SJCRH30 (cell line): ENCODE measurements at regions not wholly inside any gene's neighbourhood (a gene's known extent, or its start where the extent isn't known, plus 50 kb on each side); places are given as distances from the start of the nearest gene placed in this dataset.

ENCODE experiments used
- DNase-seq, 2 experiments: peaks; one replicate each; pipeline ENCODE4 v3.0.0-alpha.2; 2015 to 2020
- H3K27ac ChIP-seq: fragments of 250-450 bp; sonication (Bioruptor Pico); 2 replicates; pipeline ENCODE4 v1.5.1; 2020; ENCODE audit warnings: mild to moderate bottlenecking, moderate library complexity
- H3K27me3 ChIP-seq: fragments of 250-450 bp; sonication (Bioruptor Pico); 2 replicates; pipeline ENCODE4 v1.5.1; 2020; ENCODE audit warnings: mild to moderate bottlenecking, moderate library complexity
- H3K36me3 ChIP-seq: fragments of 250-450 bp; sonication (Bioruptor Pico); 2 replicates; pipeline ENCODE4 v1.5.1; 2020; ENCODE audit warnings: mild to moderate bottlenecking, moderate library complexity
- H3K4me1 ChIP-seq: fragments of 250-450 bp; sonication (Bioruptor Pico); 2 replicates; pipeline ENCODE4 v1.5.1; 2020; ENCODE audit warnings: mild to moderate bottlenecking, moderate library complexity
- H3K4me3 ChIP-seq: fragments of 250-450 bp; sonication (Bioruptor Pico); 2 replicates; pipeline ENCODE4 v1.5.1; 2020; ENCODE audit warnings: mild to moderate bottlenecking, moderate library complexity
- H3K9me3 ChIP-seq: fragments of 250-450 bp; sonication (Bioruptor Pico); replicated peaks from 2 replicates; pipeline ENCODE4 v1.5.1; 2020; ENCODE audit warnings: mild to moderate bottlenecking, moderate library complexity

GRCh38 chr5:158394102-158394501, 535.2 kb upstream of the CLINT1 start:
- H3K4me3 ChIP-seq = no peak overlapping the region
- H3K27ac ChIP-seq = no peak overlapping the region
- H3K36me3 ChIP-seq = no peaks in the 10 kb centered on the region
- no peak for DNase-seq
- no peaks in the 10 kb centered on the region for H3K27me3 ChIP-seq
- H3K4me1 ChIP-seq = no peaks in the 10 kb centered on the region
- no peaks in the 10 kb centered on the region for H3K9me3 ChIP-seq

GRCh38 chr5:158393457-158393856, 534.5 kb upstream of the CLINT1 start:
- no peak for DNase-seq
- Histone ChIP-seq H3K9me3 (no peaks in the 10 kb centered on the region), H3K4me1 (no peaks in the 10 kb centered on the region), H3K27me3 (no peaks in the 10 kb centered on the region), H3K4me3 (no peak overlapping the region), H3K36me3 (no peaks in the 10 kb centered on the region), H3K27ac (no peak overlapping the region)

- no peaks in the 10 kb centered on the region for H3K4me1 ChIP-seq
- H3K9me3 ChIP-seq = no peaks in the 10 kb centered on the region
- H3K4me3 ChIP-seq = no peak overlapping the region
- H3K27ac ChIP-seq = no peak overlapping the region
- no peaks in the 10 kb centered on the region for H3K36me3 ChIP-seq
- no peak for DNase-seq
- H3K27me3 ChIP-seq = no peaks in the 10 kb centered on the region
Measured at GRCh38 chr5:158392753-158393152, 533.8 kb upstream of the CLINT1 start.

- no peaks in the 10 kb centered on the region for H3K27me3 ChIP-seq
- H3K36me3 ChIP-seq = no peaks in the 10 kb centered on the region
- no peaks in the 10 kb centered on the region for H3K9me3 ChIP-seq
- H3K4me1 ChIP-seq = no peaks in the 10 kb centered on the region
- H3K4me3 ChIP-seq = no peak overlapping the region
- no peak for DNase-seq
- H3K27ac ChIP-seq = no peak overlapping the region
Measured at GRCh38 chr5:158390577-158390976, 531.6 kb upstream of the CLINT1 start.

GRCh38 chr5:158389786-158390185, 530.8 kb upstream of the CLINT1 start:
- H3K27ac ChIP-seq = no peak overlapping the region
- peaks cover 6% of the 10 kb centered on the region for H3K4me1 ChIP-seq
- DNase-seq = no peak
- H3K9me3 ChIP-seq = no peaks in the 10 kb centered on the region
- no peak overlapping the region for H3K4me3 ChIP-seq
- no peaks in the 10 kb centered on the region for H3K36me3 ChIP-seq
- H3K27me3 ChIP-seq = no peaks in the 10 kb centered on the region

GRCh38 chr5:158388021-158388420, 529.1 kb upstream of the CLINT1 start:
- Histone ChIP-seq H3K4me1 (peaks cover 9% of the 10 kb centered on the region), H3K4me3 (no peak overlapping the region), H3K27ac (no peak overlapping the region), H3K9me3 (peaks cover 3% of the 10 kb centered on the region; the same call in 1 of the 2 replicates), H3K27me3 (no peaks in the 10 kb centered on the region), H3K36me3 (no peaks in the 10 kb centered on the region)
- no peak for DNase-seq

- Histone ChIP-seq H3K27me3 (no peaks in the 10 kb centered on the region), H3K27ac (no peak overlapping the region), H3K4me3 (no peak overlapping the region), H3K36me3 (no peaks in the 10 kb centered on the region), H3K4me1 (peaks cover 14% of the 10 kb centered on the region), H3K9me3 (peaks cover 3% of the 10 kb centered on the region; the same call in 1 of the 2 replicates)
- no peak for DNase-seq
Measured at GRCh38 chr5:158387499-158387898, 528.6 kb upstream of the CLINT1 start.

GRCh38 chr5:158385982-158386381, 527.0 kb upstream of the CLINT1 start:
- Histone ChIP-seq H3K27me3 (no peaks in the 10 kb centered on the region), H3K4me1 (peaks cover 20% of the 10 kb centered on the region), H3K36me3 (no peaks in the 10 kb centered on the region), H3K27ac (no peak overlapping the region), H3K4me3 (no peak overlapping the region), H3K9me3 (peaks cover 3% of the 10 kb centered on the region; the same call in 1 of the 2 replicates)
- no peak for DNase-seq

GRCh38 chr5:158384535-158385481, 525.9 kb upstream of the CLINT1 start:
- peak overlapping the region; percentile 9; the same call in 1 of the 2 replicates for H3K27ac ChIP-seq
- no peak overlapping the region for H3K4me3 ChIP-seq
- peak; percentile 18 to 22 for DNase-seq

GRCh38 chr5:158383486-158383885, 524.5 kb upstream of the CLINT1 start:
- Histone ChIP-seq H3K4me3 (no peak overlapping the region), H3K27me3 (no peaks in the 10 kb centered on the region), H3K36me3 (no peaks in the 10 kb centered on the region), H3K27ac (no peak overlapping the region), H3K4me1 (peaks cover 20% of the 10 kb centered on the region), H3K9me3 (peaks cover 3% of the 10 kb centered on the region; the same call in 1 of the 2 replicates)
- no peak for DNase-seq

More at GRCh38 chr5:158384535-158385481, 525.9 kb upstream of the CLINT1 start:
- H3K27me3 ChIP-seq = no peaks in the 10 kb centered on the region
- H3K4me1 ChIP-seq = peaks cover 20% of the 10 kb centered on the region
- H3K9me3 ChIP-seq = peaks cover 3% of the 10 kb centered on the region; the same call in 1 of the 2 replicates
- no peaks in the 10 kb centered on the region for H3K36me3 ChIP-seq

- Histone ChIP-seq H3K36me3 (no peaks in the 10 kb centered on the region), H3K4me1 (peaks cover 20% of the 10 kb centered on the region), H3K4me3 (no peak overlapping the region), H3K27me3 (no peaks in the 10 kb centered on the region), H3K27ac (no peak overlapping the region), H3K9me3 (peaks cover 3% of the 10 kb centered on the region; the same call in 1 of the 2 replicates)
- peak; percentile 80 to 87 for DNase-seq
Measured at GRCh38 chr5:158382473-158382872, 523.5 kb upstream of the CLINT1 start.

GRCh38 chr5:158381614-158382160, 522.7 kb upstream of the CLINT1 start:
- Histone ChIP-seq H3K4me1 (peaks cover 20% of the 10 kb centered on the region), H3K9me3 (peaks cover 3% of the 10 kb centered on the region; the same call in 1 of the 2 replicates), H3K4me3 (no peak overlapping the region), H3K27me3 (no peaks in the 10 kb centered on the region), H3K27ac (no peak overlapping the region), H3K36me3 (no peaks in the 10 kb centered on the region)
- DNase-seq = no peak

- H3K27me3 ChIP-seq = no peaks in the 10 kb centered on the region
- peaks cover 20% of the 10 kb centered on the region for H3K4me1 ChIP-seq
- no peaks in the 10 kb centered on the region for H3K36me3 ChIP-seq
- no peak overlapping the region for H3K27ac ChIP-seq
- peaks cover 3% of the 10 kb centered on the region; the same call in 1 of the 2 replicates for H3K9me3 ChIP-seq
- H3K4me3 ChIP-seq = no peak overlapping the region
- no peak for DNase-seq
Measured at GRCh38 chr5:158380661-158381060, 521.7 kb upstream of the CLINT1 start.

- no peaks in the 10 kb centered on the region for H3K27me3 ChIP-seq
- peak in 1 of 2 experiments; percentile 12 for DNase-seq
- peaks cover 11% of the 10 kb centered on the region for H3K4me1 ChIP-seq
- H3K9me3 ChIP-seq = no peaks in the 10 kb centered on the region
- no peak overlapping the region for H3K4me3 ChIP-seq
- H3K36me3 ChIP-seq = no peaks in the 10 kb centered on the region
- H3K27ac ChIP-seq = no peak overlapping the region
Measured at GRCh38 chr5:158378931-158379330, 520.0 kb upstream of the CLINT1 start.

- Histone ChIP-seq H3K36me3 (no peaks in the 10 kb centered on the region), H3K9me3 (no peaks in the 10 kb centered on the region), H3K4me3 (no peak overlapping the region), H3K4me1 (no peaks in the 10 kb centered on the region), H3K27ac (no peak overlapping the region), H3K27me3 (no peaks in the 10 kb centered on the region)
- no peak for DNase-seq
Measured at GRCh38 chr5:158376679-158377078, 517.7 kb upstream of the CLINT1 start.
